Fibroblast of skin of left quadriceps (primary cell): ENCODE measurements at regions not wholly inside any gene's neighbourhood (a gene's known extent, or its start where the extent isn't known, plus 50 kb on each side); places are given as distances from the start of the nearest gene placed in this dataset.
"Not testable (repeated sequence)": the region's sequence is repeated elsewhere in the genome, so short reads cannot be mapped to it uniquely, and the experiment has no call there.

Experiments
- DNase-seq, 2 experiments: peaks; one replicate each; pipeline ENCODE4 v3.0.0-alpha.2; 2013; ENCODE audit warnings: low read depth in 2 of 2

DNA sequence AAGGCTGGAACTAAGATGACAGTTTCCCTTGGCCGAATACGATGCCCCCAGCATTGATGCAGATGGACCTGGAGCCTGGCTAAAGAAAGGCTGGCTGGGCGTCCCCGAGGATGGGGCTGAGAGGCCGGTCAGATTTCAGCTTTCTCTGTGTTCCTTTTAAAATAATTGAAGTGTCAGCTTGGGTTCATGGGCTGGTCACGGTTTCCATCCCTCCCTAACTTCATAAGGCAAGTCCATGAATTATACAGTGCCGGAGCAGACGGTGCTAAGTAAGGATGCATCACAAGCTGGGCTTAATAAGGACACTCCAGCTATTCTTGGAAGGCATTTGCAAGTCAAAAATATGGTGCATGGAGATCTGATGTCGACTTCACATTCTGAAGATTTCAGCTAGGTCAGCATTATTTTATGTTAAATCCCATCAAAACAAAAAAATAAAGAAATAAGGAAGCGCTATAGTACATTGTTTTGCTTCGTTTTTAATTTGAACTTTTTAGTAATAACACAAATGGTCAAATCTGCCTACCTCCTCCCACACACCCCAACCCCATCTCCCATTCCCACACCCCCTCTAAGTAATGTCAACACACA is 220.8 kb downstream of the RPLP1 start:
- DNase-seq: no peak

DNA sequence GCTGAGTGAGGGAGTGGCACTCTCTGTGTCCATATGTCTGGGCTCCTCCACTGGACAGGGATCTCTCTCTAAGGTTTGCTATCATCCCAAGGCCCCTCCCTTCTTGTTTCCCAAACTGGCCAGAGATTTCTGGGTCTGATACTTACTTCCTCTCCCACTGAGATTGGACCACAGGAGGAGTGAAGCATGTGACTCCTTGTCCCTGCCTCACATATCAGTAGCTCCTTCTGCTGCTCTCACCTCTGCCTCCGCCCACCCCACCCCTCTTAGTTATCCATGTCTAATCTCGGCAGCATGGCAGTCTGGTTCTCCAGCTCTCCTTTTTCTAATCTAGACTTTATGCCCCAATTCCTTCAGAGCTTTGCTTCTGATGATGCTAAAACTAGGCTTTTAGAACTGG is 223.1 kb downstream of the RPLP1 start:
- no peak for DNase-seq

DNA sequence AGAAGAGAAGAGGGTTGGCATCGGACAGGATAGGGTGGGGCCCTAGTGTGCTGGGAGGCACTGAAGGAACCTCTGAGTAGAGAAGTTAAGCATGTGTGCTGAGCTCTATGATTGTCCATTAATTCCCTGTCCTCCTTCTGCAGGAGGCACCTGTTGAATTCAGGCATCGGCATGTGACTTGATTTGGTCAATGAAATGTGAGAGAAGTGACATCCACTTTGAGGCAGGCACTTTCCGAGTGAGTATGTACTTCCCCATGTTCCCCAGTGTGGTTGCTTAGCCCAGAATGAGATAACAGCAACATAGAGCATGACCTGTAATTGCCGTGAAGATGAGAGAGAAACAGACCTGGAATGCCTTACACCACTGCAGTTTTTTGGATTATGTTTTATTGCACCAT is 224.8 kb downstream of the RPLP1 start:
- no peak for DNase-seq

DNA sequence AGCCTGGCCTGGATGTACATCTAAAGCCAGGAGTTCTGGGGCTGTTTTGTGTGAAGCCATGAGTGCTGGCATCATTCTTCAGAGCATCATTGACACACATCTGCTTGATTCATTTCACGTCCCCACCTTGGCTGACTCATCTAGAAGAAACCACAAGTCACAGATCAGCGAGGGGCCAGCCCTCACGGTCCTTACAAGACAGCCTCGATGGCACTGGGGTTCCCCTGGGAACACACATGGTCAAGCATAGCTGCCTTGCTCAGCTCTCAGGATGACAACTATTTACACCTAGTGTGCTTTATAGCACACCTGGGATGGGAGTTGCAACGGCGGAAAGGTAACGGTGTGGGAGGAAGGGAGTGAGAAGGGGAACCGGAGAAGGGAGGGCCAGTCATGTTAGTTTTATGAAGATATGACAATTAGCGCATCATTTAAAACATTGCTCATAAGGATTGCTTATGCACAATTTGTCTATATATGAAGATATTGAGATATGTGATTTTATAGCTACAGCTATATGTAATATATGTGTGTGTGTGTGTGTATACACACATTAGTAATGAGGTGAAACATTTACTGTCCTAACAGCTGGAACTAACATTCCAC is 227.1 kb downstream of the RPLP1 start:
- DNase-seq: no peak

DNA sequence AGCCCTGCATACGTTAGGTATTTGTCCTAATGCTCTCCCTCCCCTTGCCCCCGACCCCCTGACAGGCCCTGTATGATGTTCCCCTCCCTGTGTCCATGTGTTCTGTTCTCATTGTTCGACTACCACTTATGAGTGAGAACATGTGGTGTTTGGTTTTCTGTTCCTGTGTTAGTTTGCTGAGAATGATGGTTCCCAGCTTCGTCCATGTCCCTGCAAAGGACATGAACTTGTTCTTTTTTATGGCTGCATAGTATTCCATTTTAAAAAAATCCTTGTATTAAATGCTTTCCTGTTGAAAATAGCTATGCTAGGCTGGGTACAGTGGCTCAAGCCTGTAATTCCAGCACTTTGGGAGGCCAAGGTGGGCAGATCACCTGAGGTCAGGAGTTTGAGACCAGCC is 232.2 kb downstream of the RPLP1 start:
- DNase-seq: not testable (repeated sequence)

DNA sequence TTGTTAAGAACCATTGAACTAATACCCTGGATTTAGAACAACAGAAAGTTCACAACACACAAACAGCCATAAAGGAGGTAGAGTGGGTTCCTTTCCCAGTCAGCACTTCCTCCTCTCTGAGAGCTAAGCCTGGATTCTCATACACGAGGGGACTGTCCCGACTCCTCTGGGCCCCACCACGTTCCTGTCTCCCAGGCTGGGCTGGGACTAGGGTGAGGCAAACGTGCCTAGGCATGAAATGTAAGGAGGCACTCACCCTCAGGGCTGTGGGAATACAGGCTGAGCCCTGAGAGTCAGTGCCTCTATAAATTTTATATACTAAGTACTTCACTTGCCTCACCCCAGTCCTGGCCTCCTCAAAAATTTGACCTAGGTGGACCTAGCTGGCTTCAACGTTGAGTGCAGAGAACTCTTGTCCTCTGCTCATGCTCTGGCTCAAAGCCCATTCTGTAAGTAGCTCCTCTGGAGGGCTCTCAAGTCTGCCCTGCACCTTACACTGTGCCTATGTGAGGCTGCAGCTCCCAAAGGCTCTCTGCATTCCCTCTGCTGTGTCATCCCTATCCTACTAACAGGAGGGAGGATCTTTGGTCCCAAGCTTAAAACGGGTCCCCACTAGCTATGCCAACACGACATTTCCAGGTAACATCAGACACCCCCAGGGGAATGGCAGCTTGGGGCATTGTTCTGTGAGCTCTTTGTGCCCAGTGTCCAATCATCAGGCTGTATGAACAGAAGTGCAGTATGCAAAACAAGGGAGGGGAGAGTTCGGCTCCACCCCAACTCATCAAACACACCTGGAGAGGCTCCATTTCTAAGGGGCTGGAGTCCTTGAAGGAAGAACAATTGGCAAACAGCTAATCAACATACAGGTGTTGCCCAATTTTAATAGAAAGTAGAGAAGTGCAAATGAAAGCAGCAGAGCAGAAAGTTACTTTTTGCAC is 233.2 kb downstream of the RPLP1 start:
- DNase-seq: no peak

DNA sequence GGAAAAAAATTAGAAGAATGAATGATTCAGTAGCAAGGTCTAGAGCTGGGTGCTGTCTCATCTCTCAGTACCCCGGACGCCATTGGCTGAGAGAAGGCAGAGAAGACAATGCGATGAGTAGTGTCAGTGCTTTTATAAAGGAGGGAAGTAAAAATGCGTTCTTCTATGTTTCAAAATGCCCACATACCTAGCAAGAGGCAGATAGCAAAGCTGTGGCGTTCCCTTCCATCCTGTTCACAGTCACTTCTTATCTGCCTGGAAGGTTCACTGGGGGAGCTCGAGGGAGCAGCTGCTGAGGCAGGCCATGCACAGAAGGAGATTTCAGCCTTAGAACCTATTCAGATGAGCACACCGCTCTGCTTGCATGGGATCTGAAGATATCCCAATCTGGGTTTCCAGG is 234.0 kb downstream of the RPLP1 start:
- no peak for DNase-seq

DNA sequence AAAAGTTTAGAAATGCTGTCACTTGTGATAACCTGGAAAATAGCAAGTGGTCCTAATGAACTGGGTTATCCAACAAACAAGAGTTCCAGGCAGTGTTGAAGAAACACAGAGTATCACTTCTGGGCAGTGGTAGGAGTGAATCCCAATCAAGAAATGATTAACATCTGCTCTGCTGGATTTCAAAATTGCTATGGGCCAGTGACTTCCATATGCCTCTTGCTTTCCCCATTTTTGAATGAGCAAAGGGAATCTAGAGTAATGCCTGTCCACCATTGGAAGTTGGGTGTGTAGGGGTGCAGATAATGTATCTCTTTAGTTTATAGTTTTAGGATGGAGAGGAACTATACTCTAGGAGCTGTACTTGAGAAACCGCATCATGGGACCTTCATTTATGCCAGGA is 236.5 kb downstream of the RPLP1 start:
- no peak for DNase-seq

DNA sequence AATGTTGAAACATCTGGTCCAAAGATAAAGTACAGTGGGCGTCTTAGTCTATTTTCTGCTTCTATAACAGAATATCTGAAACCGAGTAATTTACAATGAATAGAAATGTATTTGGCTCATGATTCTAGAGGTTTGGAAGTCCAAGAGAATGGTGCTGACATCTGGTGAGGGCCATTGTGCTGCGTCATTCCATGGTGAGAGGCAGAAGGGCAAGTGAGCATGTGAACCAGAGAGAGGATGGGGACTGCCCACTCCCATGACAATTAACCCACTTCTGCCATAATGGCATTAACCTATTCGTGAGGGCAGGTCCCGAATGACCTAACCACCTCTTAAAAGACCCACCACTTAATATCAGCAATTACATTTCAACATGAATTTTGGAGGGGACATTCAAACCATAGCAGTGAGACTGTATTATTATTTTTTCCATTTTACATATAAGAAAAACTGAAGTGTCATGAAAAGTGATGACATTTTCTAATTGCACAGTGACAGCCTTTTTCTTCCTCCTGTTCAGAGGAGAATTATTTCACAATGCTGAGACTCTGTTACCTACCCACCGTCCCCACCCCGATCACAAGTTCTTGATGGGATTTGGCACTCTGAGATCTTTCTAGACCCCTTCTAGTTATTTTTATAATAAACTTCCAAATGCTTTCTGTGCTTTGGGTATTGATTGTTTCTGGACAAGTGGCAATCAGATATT is 238.8 kb downstream of the RPLP1 start:
- DNase-seq: no peak

DNA sequence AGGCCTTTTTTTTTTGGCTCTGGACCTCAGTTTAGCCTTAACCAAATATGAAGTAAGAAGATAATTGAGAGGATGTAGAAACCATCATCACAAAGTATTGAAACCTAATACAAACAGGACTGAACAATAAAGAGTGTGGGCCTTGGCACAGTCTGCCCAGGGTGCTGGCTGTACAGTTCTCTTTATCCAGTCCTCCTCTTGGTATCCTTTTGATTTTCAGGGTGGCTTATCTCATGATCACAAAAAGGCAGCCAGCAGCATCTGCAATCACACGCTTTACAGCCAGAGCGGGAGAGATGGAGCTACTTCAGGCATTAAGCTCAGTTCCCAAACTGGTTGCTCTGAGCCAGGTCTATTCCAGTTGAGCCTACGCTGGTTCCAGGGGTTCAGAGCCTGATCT is 239.7 kb downstream of the RPLP1 start:
- no peak for DNase-seq

DNA sequence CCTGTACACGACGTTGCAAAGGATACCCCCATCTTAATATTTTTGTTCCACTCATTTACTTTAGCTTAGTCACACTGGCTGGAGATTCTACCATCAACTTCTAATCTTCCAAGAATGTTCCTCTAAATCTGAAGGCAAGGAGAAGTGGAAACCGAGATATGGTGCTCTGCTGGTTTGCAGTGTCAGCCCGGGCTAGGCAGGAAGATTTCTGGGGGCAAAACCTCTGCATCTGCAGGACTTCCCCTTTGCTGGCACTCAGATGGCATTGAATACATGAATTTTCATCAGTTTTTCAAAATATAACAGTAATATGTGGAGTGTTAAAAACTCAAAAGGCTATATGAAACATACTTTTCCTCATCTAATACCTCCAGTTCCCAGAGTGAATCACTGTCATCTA is 240.4 kb downstream of the RPLP1 start:
- no peak for DNase-seq

DNA sequence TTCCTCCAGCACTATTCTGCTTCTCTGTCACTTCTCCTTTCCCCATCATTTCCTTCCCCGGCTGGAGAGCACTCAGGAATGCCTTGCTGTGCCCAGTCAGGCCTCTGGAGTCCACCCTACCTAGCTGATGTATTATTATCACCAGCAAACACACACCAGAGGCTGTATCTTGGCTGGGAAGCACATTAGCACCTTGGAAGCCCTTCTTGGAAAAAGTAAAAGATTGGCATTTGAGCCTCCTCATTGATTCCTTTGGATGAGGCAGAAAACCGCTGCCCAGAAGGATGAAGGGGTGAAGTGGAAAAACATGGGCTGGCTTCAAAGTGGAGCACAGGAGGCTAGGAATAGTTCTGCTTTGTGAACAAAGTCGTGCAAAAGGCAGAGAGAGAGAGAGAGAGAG is 244.3 kb downstream of the RPLP1 start:
- no peak for DNase-seq

DNA sequence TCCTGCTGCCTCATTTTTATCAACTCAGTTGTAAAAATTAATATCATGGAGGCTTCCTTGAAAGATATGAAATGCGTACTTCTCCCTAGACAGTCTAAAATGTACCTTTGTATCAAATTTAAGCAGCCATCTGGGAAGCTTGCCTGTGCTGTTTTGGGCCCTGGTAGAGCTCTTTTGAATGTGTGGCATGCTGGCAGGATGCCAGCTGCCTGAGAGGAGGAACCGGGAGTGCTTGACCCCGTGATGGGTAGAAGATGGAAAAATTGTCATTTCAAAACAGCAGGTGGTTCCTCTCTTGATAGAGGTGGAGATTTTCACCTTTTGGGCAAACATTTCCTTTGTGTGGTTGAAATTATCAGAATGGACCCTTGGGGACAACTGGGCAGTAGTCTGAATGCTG is 245.3 kb downstream of the RPLP1 start:
- no peak for DNase-seq

DNA sequence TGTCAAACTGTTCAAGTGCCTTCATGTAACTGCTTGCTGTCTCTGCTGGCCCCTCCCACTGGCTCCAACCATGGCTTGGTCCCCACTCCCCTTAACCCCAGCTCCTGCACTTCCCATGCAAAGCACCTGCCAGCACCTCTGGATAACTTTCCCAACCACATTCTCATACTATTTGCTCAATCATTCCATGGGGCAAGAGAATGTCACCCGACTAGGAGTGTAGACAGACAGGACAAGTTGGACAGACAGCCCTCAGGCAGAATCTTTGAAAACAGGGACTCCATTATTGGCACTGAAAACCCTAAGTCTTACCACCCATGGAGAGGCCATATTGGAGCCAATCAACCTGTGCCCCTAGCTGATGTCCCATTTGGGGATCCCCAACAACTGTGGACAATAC is 246.5 kb downstream of the RPLP1 start:
- DNase-seq: no peak

DNA sequence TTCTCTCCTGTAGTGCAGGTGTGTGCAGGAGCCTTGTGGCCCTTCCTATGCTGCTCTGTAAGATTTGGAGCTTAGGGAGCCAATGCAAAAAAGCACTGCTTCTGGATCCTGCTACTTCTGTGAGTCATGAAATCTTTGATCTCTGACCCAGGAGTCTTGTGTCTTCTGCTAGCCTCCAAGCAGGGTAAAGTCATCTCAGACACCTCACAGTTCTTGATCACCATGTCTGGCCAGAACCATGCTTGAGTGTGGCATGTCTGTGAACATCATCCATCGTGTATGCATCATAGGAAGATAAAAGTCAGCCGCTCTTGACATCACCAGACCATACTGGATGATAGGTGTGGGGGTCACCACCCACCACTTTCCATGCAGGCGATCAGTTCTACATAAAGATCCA is 247.8 kb downstream of the RPLP1 start:
- no peak for DNase-seq

DNA sequence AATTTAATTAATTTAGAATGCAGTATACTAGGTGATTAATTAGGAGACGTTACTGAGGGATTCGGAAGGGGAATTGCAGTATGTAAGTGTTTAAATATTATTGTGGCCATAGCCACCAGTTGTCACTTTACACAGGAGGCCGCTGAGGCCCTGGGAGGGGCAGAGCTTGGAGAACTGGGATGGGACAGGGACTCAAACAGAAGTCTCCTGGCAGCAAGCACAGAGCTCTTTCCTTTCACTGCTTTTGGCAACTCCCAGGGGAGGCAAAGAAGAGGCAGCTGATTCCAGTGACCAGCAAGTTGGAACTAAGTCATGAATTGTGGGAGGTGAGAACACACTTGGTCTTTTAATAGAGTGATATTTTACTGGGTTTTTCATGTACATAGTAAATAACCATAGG is 248.6 kb downstream of the RPLP1 start:
- DNase-seq: no peak

DNA sequence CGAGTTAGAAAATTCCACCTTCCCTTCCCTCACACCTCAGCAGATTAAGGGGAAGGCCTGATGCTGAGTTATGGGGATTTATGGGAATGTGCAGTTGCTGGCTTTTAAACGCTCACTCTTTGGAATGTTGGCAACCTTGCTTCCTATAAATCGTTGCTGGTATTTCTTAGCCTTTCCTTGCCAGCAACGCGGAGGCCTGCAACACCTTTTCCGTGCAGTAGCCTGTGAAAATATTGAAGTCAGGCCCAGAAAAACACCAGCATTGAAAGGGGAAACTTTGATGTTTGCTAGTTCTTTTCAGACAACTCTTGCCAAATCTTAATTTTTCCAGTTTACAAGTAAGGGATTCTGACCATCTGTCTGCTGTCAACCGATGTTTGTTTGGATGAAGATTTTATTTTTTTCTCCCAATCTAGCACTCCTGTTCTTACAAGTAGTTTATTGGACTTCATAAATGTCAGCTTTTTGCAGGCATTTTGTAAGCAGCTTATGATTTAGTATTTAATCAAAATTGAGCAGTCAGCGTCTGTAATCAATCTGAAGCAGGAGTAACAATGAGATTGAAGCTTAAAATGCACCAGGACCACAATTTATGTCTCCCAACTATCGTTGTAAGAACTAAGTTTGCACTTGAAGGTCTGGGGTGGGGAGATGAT is 251.0 kb downstream of the RPLP1 start:
- DNase-seq: peak in 1 of 2 experiments; percentile 12

DNA sequence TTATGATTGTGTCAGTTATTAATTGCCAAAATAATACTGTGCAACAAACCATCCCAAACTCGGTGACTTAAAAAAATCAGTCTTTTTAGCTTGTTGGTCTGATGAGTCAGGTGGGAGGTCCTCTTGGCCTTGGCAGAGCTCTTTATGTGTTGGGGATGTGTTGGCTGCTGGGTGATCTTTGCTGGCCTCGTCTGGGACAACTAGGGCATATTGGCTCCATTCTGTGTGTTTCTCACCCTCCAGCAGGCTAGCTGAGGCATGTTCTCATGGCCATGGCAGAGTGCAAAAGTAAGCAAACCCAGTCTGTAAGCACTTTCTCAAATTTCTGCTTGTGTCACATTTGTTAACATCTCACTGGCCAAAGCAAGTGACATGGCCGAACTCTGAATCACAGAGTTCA is 251.6 kb downstream of the RPLP1 start:
- no peak for DNase-seq

DNA sequence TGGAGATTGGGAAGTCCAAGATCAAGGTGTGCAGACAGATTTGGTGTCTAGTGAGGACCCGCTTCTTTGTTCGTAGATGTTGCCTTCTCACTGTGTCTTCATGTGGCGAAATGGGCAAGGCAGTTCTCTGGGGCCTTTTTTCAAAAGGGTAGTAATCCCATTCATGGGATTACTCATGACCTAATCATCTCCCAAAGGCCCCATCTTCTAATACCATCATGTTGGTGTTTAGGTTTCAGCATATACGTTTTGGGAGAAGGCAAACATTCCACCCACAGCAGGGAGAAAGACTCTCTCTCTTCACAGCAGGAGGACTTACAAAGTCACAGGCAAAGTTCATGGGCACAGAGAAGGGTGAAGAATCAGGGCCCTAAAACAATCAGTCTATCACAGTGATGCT is 252.1 kb downstream of the RPLP1 start:
- no peak for DNase-seq

DNA sequence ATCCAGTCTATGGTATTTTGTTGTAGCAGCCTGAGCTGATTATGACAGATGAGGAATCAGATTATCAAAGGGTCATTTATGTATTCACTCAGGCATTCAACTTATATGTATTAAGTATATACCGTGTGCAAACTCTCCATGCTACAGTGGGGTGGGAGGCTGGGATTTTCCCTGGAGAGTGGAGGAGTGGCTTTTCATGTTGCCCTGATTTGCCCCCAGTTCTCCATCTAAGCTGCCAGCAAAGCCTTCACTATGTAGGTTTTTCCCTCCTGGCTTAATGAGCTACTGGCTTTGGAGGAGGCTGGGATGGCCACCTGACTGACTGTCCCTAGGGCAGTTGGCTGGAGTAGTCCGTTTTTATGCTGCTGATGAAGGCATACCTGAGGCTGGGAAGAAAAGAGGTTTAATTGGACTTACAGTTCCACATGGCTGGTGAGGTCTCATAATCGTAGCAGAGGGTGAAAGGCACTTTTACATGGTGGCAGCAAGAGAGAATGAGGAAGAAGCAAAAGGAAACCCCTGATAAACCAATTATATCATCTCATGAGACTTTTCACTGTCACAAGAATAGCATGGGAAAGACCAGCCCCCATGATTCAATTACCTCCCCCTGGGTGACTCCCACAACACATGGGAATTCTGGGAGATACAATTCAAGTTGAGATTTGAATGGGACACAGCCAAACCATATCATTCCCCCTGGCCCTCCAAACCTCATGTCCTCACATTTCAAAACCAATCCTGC is 253.9 kb downstream of the RPLP1 start:
- DNase-seq: no peak

DNA sequence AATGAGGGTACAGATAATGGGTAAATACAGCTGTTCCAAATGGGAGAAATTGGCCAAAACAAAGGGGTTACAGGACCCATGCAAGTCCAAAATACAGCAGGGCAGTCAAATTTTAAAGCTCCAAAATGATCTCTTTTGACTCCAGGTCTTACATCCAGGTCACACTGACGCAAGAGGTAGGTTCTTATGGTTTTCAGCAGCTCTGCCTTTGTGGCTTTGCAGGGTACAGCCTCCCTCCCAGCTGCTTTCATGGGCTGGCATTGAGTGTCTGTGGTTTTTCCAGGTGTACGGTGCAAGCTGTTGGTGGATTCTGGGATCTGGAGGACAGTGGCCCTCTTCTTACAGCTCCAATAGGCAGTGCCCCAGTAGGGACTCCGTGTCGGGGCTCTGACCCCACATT is 254.6 kb downstream of the RPLP1 start:
- DNase-seq: not testable (repeated sequence)
